ENCODE measurements at regions not wholly inside any gene's neighbourhood (a gene's known extent, or its start where the extent isn't known, plus 50 kb on each side); places are given as distances from the start of the nearest gene placed in this dataset.
A peak's percentile ranks its signal among the peaks of the same experiment; 100 is the strongest.

DNA sequence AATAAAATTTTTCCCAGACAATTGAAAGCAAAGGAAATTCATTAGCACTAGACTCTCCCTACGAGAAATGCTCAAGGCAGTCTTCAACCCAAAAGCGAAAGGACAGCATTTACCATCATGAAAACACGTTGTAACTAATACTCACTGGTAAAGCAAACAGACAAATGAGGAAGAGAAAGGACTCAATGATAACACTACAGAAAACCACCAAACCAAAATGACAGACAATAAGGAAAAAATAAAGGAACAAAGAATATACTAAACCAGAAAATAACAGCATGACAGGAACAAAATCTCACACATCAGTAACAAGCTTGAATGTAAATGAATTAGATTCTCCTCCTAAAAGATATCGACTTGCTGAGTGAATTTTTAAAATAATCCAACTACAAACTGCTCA, 190.7 kb downstream of the NOL4 start:
- H3K27me3 ChIP-seq = no peaks in the 10 kb centered on the region
- H3K9me3 ChIP-seq = no peaks in the 10 kb centered on the region
- H3K4me3 ChIP-seq = no peak overlapping the region
- DNase-seq = no peak
- no peaks in the 10 kb centered on the region for H3K36me3 ChIP-seq
- peaks cover 0 to 1% (median 0%) of the 10 kb centered on the region in 4 donors for H3K4me1 ChIP-seq
- intact Hi-C loops (cut with DNase I; ENCODE audit: low total_unique reads) (no loop called here), in situ Hi-C loops (cut with MboI; ENCODE audit: low pct_ligation_motif_present in 1 of 4, low pct_unique_long_range_greater_than_20kb in 1 of 4, low sequenced_read_pairs in 3 of 4) (loop anchor here in 1 of 4 donors (25.0 kb wide), 2 partner anchors 97 to 197 kb away; no protein-coding TSS in a partner anchor)
- no peak overlapping the region for H3K27ac ChIP-seq
- WGBS, 2 donors (ENCODE audit: low coverage in 1 of 2) = 69 to 75% methylated on average over 4 of the region's 4 CpGs
- no peak for TF ChIP-seq POLR2A (IDR thresholded peaks at IDR 0.05)
- TF ChIP-seq POLR2AphosphoS5 (IDR thresholded peaks at IDR 0.05) = no peak

DNA sequence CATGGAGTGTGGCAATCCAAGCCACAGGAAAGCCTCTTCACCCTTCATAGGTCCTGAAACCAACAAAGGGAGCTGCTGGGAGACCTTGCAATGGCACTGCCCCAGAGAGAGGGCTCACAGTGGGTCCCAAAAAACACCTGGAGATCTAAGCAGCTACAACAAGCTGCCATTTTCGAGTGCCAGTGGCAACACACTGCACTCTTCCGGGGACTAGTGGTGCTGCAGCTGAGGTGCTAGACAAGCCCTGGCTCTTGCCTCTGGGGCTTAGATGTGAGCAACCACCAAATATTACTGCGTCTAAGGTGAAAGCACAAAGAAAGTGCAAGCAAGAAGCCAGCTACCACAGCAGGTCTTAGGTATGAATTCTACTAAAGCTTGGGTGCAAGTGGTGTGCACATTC, 192.9 kb downstream of the NOL4 start:
- H3K27ac ChIP-seq = no peak overlapping the region
- H3K36me3 ChIP-seq = no peaks in the 10 kb centered on the region
- TF ChIP-seq EP300 (IDR thresholded peaks at IDR 0.05; ENCODE audit: low read depth) (no peak), POLR2AphosphoS5 (IDR thresholded peaks at IDR 0.05) (no peak), POLR2A (IDR thresholded peaks at IDR 0.05) (no peak)
- TF ChIP-seq, protein P1, sequence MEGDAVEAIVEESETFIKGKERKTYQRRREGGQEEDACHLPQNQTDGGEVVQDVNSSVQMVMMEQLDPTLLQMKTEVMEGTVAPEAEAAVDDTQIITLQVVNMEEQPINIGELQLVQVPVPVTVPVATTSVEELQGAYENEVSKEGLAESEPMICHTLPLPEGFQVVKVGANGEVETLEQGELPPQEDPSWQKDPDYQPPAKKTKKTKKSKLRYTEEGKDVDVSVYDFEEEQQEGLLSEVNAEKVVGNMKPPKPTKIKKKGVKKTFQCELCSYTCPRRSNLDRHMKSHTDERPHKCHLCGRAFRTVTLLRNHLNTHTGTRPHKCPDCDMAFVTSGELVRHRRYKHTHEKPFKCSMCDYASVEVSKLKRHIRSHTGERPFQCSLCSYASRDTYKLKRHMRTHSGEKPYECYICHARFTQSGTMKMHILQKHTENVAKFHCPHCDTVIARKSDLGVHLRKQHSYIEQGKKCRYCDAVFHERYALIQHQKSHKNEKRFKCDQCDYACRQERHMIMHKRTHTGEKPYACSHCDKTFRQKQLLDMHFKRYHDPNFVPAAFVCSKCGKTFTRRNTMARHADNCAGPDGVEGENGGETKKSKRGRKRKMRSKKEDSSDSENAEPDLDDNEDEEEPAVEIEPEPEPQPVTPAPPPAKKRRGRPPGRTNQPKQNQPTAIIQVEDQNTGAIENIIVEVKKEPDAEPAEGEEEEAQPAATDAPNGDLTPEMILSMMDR (IDR thresholded peaks at IDR 0.05) = no peak
- peaks cover 0 to 13% (median 0%) of the 10 kb centered on the region in 4 donors for H3K4me1 ChIP-seq
- no peaks in the 10 kb centered on the region for H3K9me3 ChIP-seq
- H3K27me3 ChIP-seq = no peaks in the 10 kb centered on the region
- in situ Hi-C loops (cut with MboI; ENCODE audit: low pct_ligation_motif_present in 1 of 4, low pct_unique_long_range_greater_than_20kb in 1 of 4, low sequenced_read_pairs in 3 of 4) (loop anchor here in 1 of 4 donors (25.0 kb wide), 2 partner anchors 95 to 195 kb away; no protein-coding TSS in a partner anchor), intact Hi-C loops (cut with DNase I; ENCODE audit: low total_unique reads) (no loop called here)
- WGBS, 2 donors (ENCODE audit: low coverage in 1 of 2) = 93% methylated on average over 3 of the region's 3 CpGs; no CpG with 5 or more reads in 1 of the 2 donors
- no peak overlapping the region for H3K4me3 ChIP-seq
- DNase-seq = no peak

DNA sequence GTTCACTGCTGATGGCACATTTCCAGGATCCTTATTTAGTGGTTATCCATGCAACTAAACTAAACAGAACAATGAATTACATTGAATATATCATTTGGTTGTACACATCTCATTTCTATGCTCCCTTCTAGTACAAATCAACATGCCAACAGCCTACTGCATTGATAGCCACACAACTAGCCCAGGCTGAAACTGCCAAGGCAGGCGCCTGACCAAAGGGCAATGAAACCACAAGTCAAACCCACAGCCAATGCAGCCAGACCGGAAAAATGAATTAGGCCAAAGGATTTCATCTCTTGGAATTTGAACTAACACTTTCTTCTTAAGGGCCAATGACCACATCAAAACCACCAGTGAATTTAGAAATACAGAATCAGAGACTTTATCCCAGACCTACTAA, 196.4 kb downstream of the NOL4 start:
- no peaks in the 10 kb centered on the region for H3K36me3 ChIP-seq
- peaks cover 0 to 19% (median 2%) of the 10 kb centered on the region in 4 donors for H3K4me1 ChIP-seq
- intact Hi-C loops (cut with DNase I; ENCODE audit: low total_unique reads) (no loop called here), in situ Hi-C loops (cut with MboI; ENCODE audit: low pct_ligation_motif_present in 1 of 4, low pct_unique_long_range_greater_than_20kb in 1 of 4, low sequenced_read_pairs in 3 of 4) (loop anchor here in 1 of 4 donors (25.0 kb wide), 2 partner anchors 91 to 191 kb away; no protein-coding TSS in a partner anchor)
- DNase-seq = peak; percentile 60
- TF ChIP-seq POLR2AphosphoS5 (IDR thresholded peaks at IDR 0.05) (peak in 1 of 3 donors; percentile 19), EP300 (IDR thresholded peaks at IDR 0.05; ENCODE audit: low read depth) (no peak), POLR2A (IDR thresholded peaks at IDR 0.05) (no peak)
- TF ChIP-seq, protein P1 (IDR thresholded peaks at IDR 0.05) = no peak
- no peak overlapping the region for H3K4me3 ChIP-seq
- peak overlapping the region in 3 of 4 donors; percentile 17 to 50 (median 32) for H3K27ac ChIP-seq
- no peaks in the 10 kb centered on the region for H3K9me3 ChIP-seq
- 46% methylated on average over 2 of the region's 2 CpGs; no CpG with 5 or more reads in 1 of the 2 donors for WGBS, 2 donors (ENCODE audit: low coverage in 1 of 2)
- H3K27me3 ChIP-seq = no peaks in the 10 kb centered on the region

DNA sequence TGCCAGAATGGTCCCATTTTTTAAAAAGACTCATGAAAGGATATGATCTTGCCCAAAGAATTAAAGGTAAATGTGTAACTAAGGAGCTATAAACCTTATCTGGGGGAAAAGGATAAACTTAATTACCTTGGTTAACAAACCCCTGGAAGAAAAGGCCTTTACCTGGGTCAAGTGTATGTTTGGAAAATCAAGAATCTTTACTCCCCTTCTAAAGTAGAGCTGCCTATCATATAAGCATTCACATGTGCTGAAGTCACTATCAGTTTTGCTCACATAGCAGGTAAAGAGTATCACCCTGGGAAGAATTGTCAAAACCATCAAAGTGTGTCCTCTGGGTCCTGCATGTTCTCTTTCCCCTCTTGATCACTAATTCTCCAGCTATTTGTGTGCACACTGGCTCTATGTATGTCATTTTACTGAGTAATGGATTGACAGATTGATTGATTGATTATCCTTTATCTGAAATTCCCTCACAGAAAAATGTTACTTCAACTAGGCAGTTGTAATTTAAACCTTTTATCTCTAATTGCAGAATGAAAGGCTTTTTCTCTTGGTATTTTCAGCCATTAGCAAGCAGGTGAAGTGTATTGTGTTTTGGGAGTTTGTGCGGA, 199.4 kb downstream of the NOL4 start:
- peaks cover 0 to 19% (median 2%) of the 10 kb centered on the region in 4 donors for H3K4me1 ChIP-seq
- H3K4me3 ChIP-seq = no peak overlapping the region
- no peak for DNase-seq
- H3K9me3 ChIP-seq = no peaks in the 10 kb centered on the region
- no peak overlapping the region for H3K27ac ChIP-seq
- in situ Hi-C loops (cut with MboI; ENCODE audit: low pct_ligation_motif_present in 1 of 4, low pct_unique_long_range_greater_than_20kb in 1 of 4, low sequenced_read_pairs in 3 of 4) = loop anchor here in 1 of 4 donors (25.0 kb wide), 2 partner anchors 88 to 188 kb away; no protein-coding TSS in a partner anchor
- intact Hi-C loops (cut with DNase I; ENCODE audit: low total_unique reads) = no loop called here
- H3K27me3 ChIP-seq = no peaks in the 10 kb centered on the region
- 86 to 88% methylated on average over 1 of the region's 1 CpG for WGBS, 2 donors (ENCODE audit: low coverage in 1 of 2)
- TF ChIP-seq, protein P1 (IDR thresholded peaks at IDR 0.05) = no peak
- TF ChIP-seq POLR2A (IDR thresholded peaks at IDR 0.05) = no peak
- no peak for TF ChIP-seq POLR2AphosphoS5 (IDR thresholded peaks at IDR 0.05)
- TF ChIP-seq EP300 (IDR thresholded peaks at IDR 0.05; ENCODE audit: low read depth) = no peak
- H3K36me3 ChIP-seq = no peaks in the 10 kb centered on the region
